ENCODE measurements at regions not wholly inside any gene's neighbourhood (a gene's known extent, or its start where the extent isn't known, plus 50 kb on each side); places are given as distances from the start of the nearest gene placed in this dataset.

GRCh38 chr7:19567011-19567410 lies 141.8 kb downstream of the POLR1F start:
- no peak overlapping the region for H3K27ac ChIP-seq
- DNase-seq (ENCODE audit: low spot score) = no peak
- TF ChIP-seq CTCF (conservative IDR thresholded peaks at IDR 0.05; ENCODE audit: low read depth) = no peak
- POLR2A ChIA-PET (ENCODE audit: low non-redundant PET) = no interaction called here
- CTCF ChIA-PET = no interaction called here

- POLR2A ChIA-PET (ENCODE audit: low non-redundant PET) = no interaction called here
- CTCF ChIA-PET = no interaction called here
- no peak overlapping the region for H3K27ac ChIP-seq
- no peak for DNase-seq (ENCODE audit: low spot score)
- no peak for TF ChIP-seq CTCF (conservative IDR thresholded peaks at IDR 0.05; ENCODE audit: low read depth)
Measured at GRCh38 chr7:19565602-19566001, 143.2 kb downstream of the POLR1F start.

GRCh38 chr7:19561121-19561805 lies 147.6 kb downstream of the POLR1F start:
- ChIA-PET POLR2A (ENCODE audit: low non-redundant PET) (no interaction called here), CTCF (no interaction called here)
- no peak for DNase-seq (ENCODE audit: low spot score)
- no peak for TF ChIP-seq CTCF (conservative IDR thresholded peaks at IDR 0.05; ENCODE audit: low read depth)
- no peak overlapping the region for H3K27ac ChIP-seq

GRCh38 chr7:19560111-19560883 lies 148.5 kb downstream of the POLR1F start:
- ChIA-PET CTCF (no interaction called here), POLR2A (ENCODE audit: low non-redundant PET) (no interaction called here)
- TF ChIP-seq CTCF (conservative IDR thresholded peaks at IDR 0.05; ENCODE audit: low read depth) = no peak
- DNase-seq (ENCODE audit: low spot score) = peak; percentile 30
- H3K27ac ChIP-seq = no peak overlapping the region

GRCh38 chr7:19558527-19558926 lies 150.3 kb downstream of the POLR1F start:
- peak; percentile 47 for DNase-seq (ENCODE audit: low spot score)
- CTCF ChIA-PET = no interaction called here
- no peak overlapping the region for H3K27ac ChIP-seq
- no peak for TF ChIP-seq CTCF (conservative IDR thresholded peaks at IDR 0.05; ENCODE audit: low read depth)
- POLR2A ChIA-PET (ENCODE audit: low non-redundant PET) = no interaction called here

GRCh38 chr7:19557726-19558465 lies 150.9 kb downstream of the POLR1F start:
- no peak overlapping the region for H3K27ac ChIP-seq
- TF ChIP-seq CTCF (conservative IDR thresholded peaks at IDR 0.05; ENCODE audit: low read depth) = no peak
- CTCF ChIA-PET = no interaction called here
- POLR2A ChIA-PET (ENCODE audit: low non-redundant PET) = no interaction called here
- DNase-seq (ENCODE audit: low spot score) = no peak

All from RWPE1 (cell line).